MM.1S (cell line): ENCODE measurements at regions not wholly inside any gene's neighbourhood (a gene's known extent, or its start where the extent isn't known, plus 50 kb on each side); places are given as distances from the start of the nearest gene placed in this dataset.

ENCODE experiments used
- DNase-seq: peaks from one replicate; pipeline ENCODE4 v3.0.0-alpha.2; 2015
- H2AFZ ChIP-seq: fragments of 300-600 bp; sonication (generic); 2 replicates; pipeline ENCODE4 v1.6.0; 2016; ENCODE audit warnings: antibody characterized with exemption, low read length
- H3F3A ChIP-seq: fragments of 300-600 bp; sonication (generic); 2 replicates; pipeline ENCODE4 v1.6.1; 2016; ENCODE audit warnings: mild to moderate bottlenecking, antibody characterized with exemption, low read length, moderate library complexity, mixed read lengths; ENCODE audit not compliant: insufficient read depth
- H3K27ac ChIP-seq: fragments of 300-600 bp; sonication (generic); 2 replicates; pipeline ENCODE4 v1.5.1; 2016; ENCODE audit warnings: mild to moderate bottlenecking, low read length
- H3K27me3 ChIP-seq: fragments of 300-600 bp; sonication (generic); replicated peaks from 2 replicates; pipeline ENCODE4 v1.6.0; 2016; ENCODE audit warnings: low read length; ENCODE audit not compliant: insufficient read depth
- H3K36me3 ChIP-seq: fragments of 300-600 bp; sonication (generic); replicated peaks from 2 replicates; pipeline ENCODE4 v1.6.1; 2016; ENCODE audit warnings: mild to moderate bottlenecking, low read length, mixed read lengths; ENCODE audit not compliant: insufficient read depth
- H3K4me1 ChIP-seq: fragments of 300-600 bp; sonication (generic); 2 replicates; pipeline ENCODE4 v1.6.1; 2016; ENCODE audit warnings: low read length, mixed read lengths
- H3K4me2 ChIP-seq: fragments of 300-600 bp; sonication (generic); 2 replicates; pipeline ENCODE4 v1.6.0; 2016; ENCODE audit warnings: low read depth, low read length
- H3K4me3 ChIP-seq: fragments of 300-600 bp; sonication (generic); 2 replicates; pipeline ENCODE4 v1.5.1; 2016; ENCODE audit warnings: low read length, mixed read lengths
- H3K79me2 ChIP-seq: fragments of 300-600 bp; sonication (generic); 2 replicates; pipeline ENCODE4 v1.6.1; 2016; ENCODE audit warnings: mixed run types, low read length, mixed read lengths
- H3K9ac ChIP-seq: fragments of 300-600 bp; sonication (generic); 2 replicates; pipeline ENCODE4 v1.6.1; 2016; ENCODE audit warnings: low read length, mixed read lengths
- H3K9me2 ChIP-seq: fragments of 300-600 bp; sonication (generic); replicated peaks from 2 replicates; pipeline ENCODE4 v1.6.1; 2016; ENCODE audit warnings: mild to moderate bottlenecking, low read length, mixed read lengths; ENCODE audit not compliant: insufficient read depth
- H3K9me3 ChIP-seq: fragments of 300-600 bp; sonication (generic); replicated peaks from 2 replicates; pipeline ENCODE4 v1.6.1; 2016; ENCODE audit warnings: mild to moderate bottlenecking, low read length, mixed read lengths; ENCODE audit not compliant: insufficient read depth
- H4K20me1 ChIP-seq: fragments of 300-600 bp; sonication (generic); 2 replicates; pipeline ENCODE4 v1.6.1; 2016; ENCODE audit warnings: mild to moderate bottlenecking, low read length, moderate library complexity, mixed read lengths; ENCODE audit not compliant: insufficient read depth
- CTCF ChIP-seq: fragments of 300-600 bp; sonication (generic); IDR thresholded peaks from 2 replicates; pipeline ENCODE4 v1.5.1; 2016; ENCODE audit warnings: antibody characterized with exemption, low read length, mixed read lengths
- EZH2 ChIP-seq: fragments of 300-600 bp; sonication (generic); optimal IDR thresholded peaks from 2 replicates; pipeline ENCODE3; 2017; ENCODE audit warnings: low read depth, mild to moderate bottlenecking, antibody characterized with exemption, low read length, mixed read lengths
- EZH2phosphoT487 ChIP-seq: fragments of 300-600 bp; sonication (generic); IDR thresholded peaks from 2 replicates; pipeline ENCODE4 v1.6.1; 2018; ENCODE audit warnings: antibody characterized with exemption, low read length

GRCh38 chr9:86842573-86842972, 104.7 kb downstream of the GAS1 start:
- Histone ChIP-seq H3K9me2 (no peaks in the 10 kb centered on the region), H3K4me1 (no peaks in the 10 kb centered on the region), H3K9ac (no peak overlapping the region), H3K9me3 (no peaks in the 10 kb centered on the region), H3F3A (no peaks in the 10 kb centered on the region), H2AFZ (no peak overlapping the region), H3K27me3 (no peaks in the 10 kb centered on the region), H3K36me3 (no peaks in the 10 kb centered on the region), H4K20me1 (no peaks in the 10 kb centered on the region), H3K27ac (no peak overlapping the region), H3K4me2 (no peak overlapping the region), H3K4me3 (no peak overlapping the region), H3K79me2 (no peaks in the 10 kb centered on the region)
- TF ChIP-seq EZH2 (no peak), EZH2phosphoT487 (no peak), CTCF (no peak)
- DNase-seq, result no peak

GRCh38 chr9:86839522-86839921, 107.8 kb downstream of the GAS1 start:
- TF ChIP-seq EZH2, result no peak
- TF ChIP-seq CTCF, result no peak
- TF ChIP-seq EZH2phosphoT487, result no peak
- H3K9ac ChIP-seq, result no peak overlapping the region
- H3K9me3 ChIP-seq, result no peaks in the 10 kb centered on the region
- H3F3A ChIP-seq, result no peaks in the 10 kb centered on the region
- no peaks in the 10 kb centered on the region for H3K36me3 ChIP-seq
- no peaks in the 10 kb centered on the region for H3K4me1 ChIP-seq
- H3K79me2 ChIP-seq, result no peaks in the 10 kb centered on the region
- H3K27me3 ChIP-seq, result no peaks in the 10 kb centered on the region
- H3K27ac ChIP-seq, result no peak overlapping the region
- no peaks in the 10 kb centered on the region for H3K9me2 ChIP-seq
- H3K4me2 ChIP-seq, result no peak overlapping the region
- no peak for DNase-seq
- no peak overlapping the region for H2AFZ ChIP-seq
- H4K20me1 ChIP-seq, result no peaks in the 10 kb centered on the region
- no peak overlapping the region for H3K4me3 ChIP-seq

GRCh38 chr9:86838519-86839497, 108.5 kb downstream of the GAS1 start:
- H3K9ac ChIP-seq, result no peak overlapping the region
- H3K4me2 ChIP-seq, result no peak overlapping the region
- H3K4me1 ChIP-seq, result no peaks in the 10 kb centered on the region
- TF ChIP-seq CTCF (no peak), EZH2phosphoT487 (no peak), EZH2 (no peak)
- no peaks in the 10 kb centered on the region for H3K9me3 ChIP-seq
- no peaks in the 10 kb centered on the region for H3K79me2 ChIP-seq
- H3K4me3 ChIP-seq, result no peak overlapping the region
- no peaks in the 10 kb centered on the region for H4K20me1 ChIP-seq
- H2AFZ ChIP-seq, result no peak overlapping the region
- H3K27ac ChIP-seq, result no peak overlapping the region
- no peaks in the 10 kb centered on the region for H3K9me2 ChIP-seq
- H3K27me3 ChIP-seq, result no peaks in the 10 kb centered on the region
- no peak for DNase-seq
- no peaks in the 10 kb centered on the region for H3F3A ChIP-seq
- H3K36me3 ChIP-seq, result no peaks in the 10 kb centered on the region
